Spleen (tissue), 11 donors: ENCODE measurements at regions not wholly inside any gene's neighbourhood (a gene's known extent, or its start where the extent isn't known, plus 50 kb on each side); places are given as distances from the start of the nearest gene placed in this dataset.

Experiments
- DNase-seq: peaks from one replicate; pipeline ENCODE4 v3.0.0-alpha.2; 2020
- H3K27ac ChIP-seq, 8 donors: fragments of 200-600 bp; sonication (generic) in 7 of 8; 1 replicate in 4 of 8; 2 replicates in 4 of 8; pipeline versions ENCODE4 v1.5.0 to v1.8.0; 2016 to 2021; ENCODE audit warnings: inconsistent platforms in 4 of 8, mild to moderate bottlenecking in 4 of 8, moderate library complexity in 1 of 8
- H3K27me3 ChIP-seq, 7 donors: fragments of 200-600 bp; sonication (generic) in 6 of 7; replicated peaks in 1 of 7; 1 replicate in 4 of 7; 2 replicates in 3 of 7; pipeline versions ENCODE4 v1.5.0 to v1.8.0; 2016 to 2021; ENCODE audit warnings: inconsistent platforms in 3 of 7, mild to moderate bottlenecking in 1 of 7
- H3K36me3 ChIP-seq, 6 donors: fragments of 200-600 bp; sonication (generic) in 5 of 6; 1 replicate in 4 of 6; 2 replicates in 2 of 6; pipeline versions ENCODE4 v1.5.0 to v1.8.0; 2016 to 2021; ENCODE audit warnings: inconsistent platforms in 2 of 6
- H3K4me1 ChIP-seq, 6 donors: fragments of 200-600 bp; sonication (generic) in 5 of 6; 1 replicate in 3 of 6; 2 replicates in 3 of 6; pipeline versions ENCODE4 v1.5.0 to v1.8.0; 2016 to 2021; ENCODE audit warnings: inconsistent platforms in 3 of 6
- H3K4me3 ChIP-seq, 8 donors: fragments of 200-600 bp; sonication (generic) in 7 of 8; 1 replicate in 4 of 8; 2 replicates in 4 of 8; pipeline versions ENCODE4 v1.5.0 to v1.8.0; 2016 to 2021; ENCODE audit warnings: inconsistent platforms in 4 of 8, mild to moderate bottlenecking in 4 of 8, moderate library complexity in 2 of 8
- H3K9me3 ChIP-seq, 8 donors: fragments of 200-600 bp; sonication (generic) in 7 of 8; 1 replicate in 4 of 8; 2 replicates in 4 of 8; pipeline versions ENCODE4 v1.5.0 to v1.8.0; 2016 to 2021; ENCODE audit warnings: inconsistent platforms in 4 of 8
- CTCF ChIP-seq, 11 experiments: fragments of 200-600 bp in 7 of 11; fragments of 450-650 bp in 4 of 11; sonication (generic) in 4 of 11; IDR thresholded peaks in 8 of 11; conservative IDR thresholded peaks in 3 of 11; 1 replicate in 7 of 11; 2 replicates in 4 of 11; pipeline versions ENCODE4 v1.4.0 to v1.8.0; 2016 to 2021; ENCODE audit warnings: antibody characterized with exemption in 11 of 11, inconsistent platforms in 4 of 11, mild to moderate bottlenecking in 1 of 11
- POLR2A ChIP-seq, 3 donors: fragments of 450-650 bp; IDR thresholded peaks; one replicate each; pipeline ENCODE4 v1.5.1; 2017; ENCODE audit warnings: antibody characterized with exemption in 3 of 3, mild to moderate bottlenecking in 1 of 3
- POLR2AphosphoS5 ChIP-seq, 3 donors: sonication (generic); formaldehyde crosslinking; IDR thresholded peaks; one replicate each; pipeline ENCODE4 v1.5.1; 2017; ENCODE audit warnings: antibody characterized with exemption in 3 of 3
- WGBS, 5 donors: extraction: QIAGEN DNeasy Blood & Tissue Kit in 3 of 5; methylation state at CpG; one replicate each; pipeline versions ENCODE4 v1.1.5 to v1.1.7; 2013 to 2018; 5-methylcytosine and 5-hydroxymethylcytosine counted together
- intact Hi-C: fragments of 100-400 bp; cut with DNase I; formaldehyde crosslinking; loops from one replicate; pipeline ENCODE4 v1.15.0; 2023; ENCODE audit warnings: low total_unique reads
- donor health status: healthy with polysubstance abuse.
- donor health status: DM: no; HTN: no; CAD: no; lungs with moderate emphysema.
- donor health status: DM: no; HTN: no; CAD: no.
- donor health status: Bipolar disorder and iron deficiency.
- donor health status: healthy.
- donor health status: DM: no; HTN: no; CAD: no.
- donor health status: DM: yes; HTN: yes; CAD: no.

GRCh38 chr1:113219828-113220227 is 146.8 kb downstream of the LRIG2 start:
- DNase-seq, result no peak
- 74 to 92% (median 89%) methylated on average over 5 of the region's 5 CpGs for WGBS, 5 donors

GRCh38 chr1:113223040-113223439 is 150.0 kb downstream of the LRIG2 start:
- intact Hi-C loops, result no loop called here

More at GRCh38 chr1:113219828-113220227, 146.8 kb downstream of the LRIG2 start:
- no peaks in the 10 kb centered on the region for H3K4me1 ChIP-seq
- TF ChIP-seq POLR2A (IDR thresholded peaks at IDR 0.05), result no peak
- no peak for TF ChIP-seq CTCF (IDR thresholded peaks at IDR 0.05 in 8 of 11, conservative IDR thresholded peaks at IDR 0.05 in 3 of 11)
- no peak for TF ChIP-seq POLR2AphosphoS5 (IDR thresholded peaks at IDR 0.05)
- H3K4me3 ChIP-seq, result no peak overlapping the region
- H3K9me3 ChIP-seq, result peaks cover 0 to 13% (median 5%) of the 10 kb centered on the region in 8 donors
- intact Hi-C loops, result no loop called here
- H3K27me3 ChIP-seq, result no peaks in the 10 kb centered on the region
- H3K36me3 ChIP-seq, result no peaks in the 10 kb centered on the region
- H3K27ac ChIP-seq, result no peak overlapping the region

GRCh38 chr1:113223546-113223945 is 150.5 kb downstream of the LRIG2 start:
- no peaks in the 10 kb centered on the region for H3K4me1 ChIP-seq
- H3K27me3 ChIP-seq, result peaks cover 0 to 7% (median 0%) of the 10 kb centered on the region in 7 donors
- WGBS, 5 donors, result 75 to 82% (median 81%) methylated on average over 9 of the region's 9 CpGs
- DNase-seq, result no peak
- TF ChIP-seq CTCF (IDR thresholded peaks at IDR 0.05 in 8 of 11, conservative IDR thresholded peaks at IDR 0.05 in 3 of 11) (no peak), POLR2AphosphoS5 (IDR thresholded peaks at IDR 0.05) (no peak), POLR2A (IDR thresholded peaks at IDR 0.05) (no peak)
- no peak overlapping the region for H3K4me3 ChIP-seq
- no peaks in the 10 kb centered on the region for H3K9me3 ChIP-seq
- no peaks in the 10 kb centered on the region for H3K36me3 ChIP-seq
- intact Hi-C loops, result no loop called here
- no peak overlapping the region for H3K27ac ChIP-seq

More at GRCh38 chr1:113223040-113223439, 150.0 kb downstream of the LRIG2 start:
- Histone ChIP-seq H3K27ac (no peak overlapping the region), H3K4me3 (no peak overlapping the region), H3K36me3 (no peaks in the 10 kb centered on the region), H3K27me3 (peaks cover 0 to 7% (median 0%) of the 10 kb centered on the region in 7 donors), H3K9me3 (no peaks in the 10 kb centered on the region), H3K4me1 (no peaks in the 10 kb centered on the region)
- TF ChIP-seq POLR2AphosphoS5 (IDR thresholded peaks at IDR 0.05), result no peak
- no peak for TF ChIP-seq POLR2A (IDR thresholded peaks at IDR 0.05)
- TF ChIP-seq CTCF (IDR thresholded peaks at IDR 0.05 in 8 of 11, conservative IDR thresholded peaks at IDR 0.05 in 3 of 11), result no peak
- WGBS, 5 donors, result 67 to 89% (median 78%) methylated on average over 2 of the region's 2 CpGs
- DNase-seq, result no peak

- Histone ChIP-seq H3K36me3 (no peaks in the 10 kb centered on the region), H3K4me3 (no peak overlapping the region), H3K27ac (no peak overlapping the region), H3K4me1 (no peaks in the 10 kb centered on the region), H3K9me3 (no peaks in the 10 kb centered on the region), H3K27me3 (peaks cover 0 to 7% (median 0%) of the 10 kb centered on the region in 7 donors)
- 59 to 85% (median 73%) methylated on average over 10 of the region's 10 CpGs for WGBS, 5 donors
- no peak for DNase-seq
- TF ChIP-seq POLR2AphosphoS5 (IDR thresholded peaks at IDR 0.05), result no peak
- no peak for TF ChIP-seq CTCF (IDR thresholded peaks at IDR 0.05 in 8 of 11, conservative IDR thresholded peaks at IDR 0.05 in 3 of 11)
- TF ChIP-seq POLR2A (IDR thresholded peaks at IDR 0.05), result no peak
- intact Hi-C loops, result no loop called here
These were observed 153.2 kb downstream of the LRIG2 start for GRCh38 chr1:113226148-113226547.
